Thymus (tissue), 11 donors: ENCODE measurements at regions not wholly inside any gene's neighbourhood (a gene's known extent, or its start where the extent isn't known, plus 50 kb on each side); places are given as distances from the start of the nearest gene placed in this dataset.

Source experiments
- DNase-seq, 9 donors: peaks; one replicate each; pipeline ENCODE4 v3.0.0-alpha.2; 2013; ENCODE audit warnings: low spot score in 9 of 9, low read depth in 6 of 9, missing footprints in 1 of 9
- H3K27ac ChIP-seq, 2 donors: one replicate each; pipeline ENCODE4 v1.5.1; 2013; ENCODE audit warnings: control low read depth in 1 of 2, low read depth in 1 of 2, low read length in 1 of 2, mild to moderate bottlenecking in 1 of 2, moderate library complexity in 1 of 2
- H3K27me3 ChIP-seq, 2 donors: one replicate each; pipeline ENCODE4 v1.5.1; 2013; ENCODE audit warnings: low read length in 1 of 2; ENCODE audit not compliant: control insufficient read depth in 2 of 2, insufficient read depth in 1 of 2
- H3K36me3 ChIP-seq, 2 donors: one replicate each; pipeline ENCODE4 v1.5.1; 2013; ENCODE audit warnings: low read length in 1 of 2, mild to moderate bottlenecking in 1 of 2, moderate library complexity in 1 of 2; ENCODE audit not compliant: control insufficient read depth in 2 of 2, insufficient read depth in 2 of 2
- H3K4me1 ChIP-seq, 2 donors: one replicate each; pipeline ENCODE4 v1.5.1; 2013; ENCODE audit warnings: low read length in 2 of 2; ENCODE audit not compliant: control insufficient read depth in 2 of 2, insufficient read depth in 2 of 2
- H3K4me3 ChIP-seq, 2 donors: one replicate each; pipeline ENCODE4 v1.5.1; 2013; ENCODE audit warnings: low read length in 2 of 2, control low read depth in 1 of 2, mild to moderate bottlenecking in 1 of 2
- H3K9me3 ChIP-seq, 2 donors: one replicate each; pipeline ENCODE4 v1.5.1; 2013; ENCODE audit warnings: low read length in 1 of 2, mild to moderate bottlenecking in 1 of 2; ENCODE audit not compliant: control insufficient read depth in 2 of 2, insufficient read depth in 1 of 2
- WGBS: extraction: QIAGEN DNeasy Blood & Tissue Kit; methylation state at CpG from one replicate; pipeline ENCODE4 v1.1.7; 2013; 5-methylcytosine and 5-hydroxymethylcytosine counted together
- donor health status: healthy.

GRCh38 chr4:128346054-128346716 lies 58.6 kb upstream of the PGRMC2 start:
- Histone ChIP-seq H3K36me3 (no peaks in the 10 kb centered on the region), H3K27me3 (no peaks in the 10 kb centered on the region), H3K9me3 (no peaks in the 10 kb centered on the region), H3K27ac (no peak overlapping the region), H3K4me3 (no peak overlapping the region), H3K4me1 (no peaks in the 10 kb centered on the region)
- 98% methylated on average over 3 of the region's 3 CpGs for WGBS
- no peak for DNase-seq

GRCh38 chr4:128345650-128346049 lies 58.0 kb upstream of the PGRMC2 start:
- no peaks in the 10 kb centered on the region for H3K4me1 ChIP-seq
- H3K27ac ChIP-seq, result no peak overlapping the region
- H3K36me3 ChIP-seq, result no peaks in the 10 kb centered on the region
- H3K27me3 ChIP-seq, result no peaks in the 10 kb centered on the region
- no peak for DNase-seq
- no peaks in the 10 kb centered on the region for H3K9me3 ChIP-seq
- H3K4me3 ChIP-seq, result no peak overlapping the region
- 88% methylated on average over 1 of the region's 1 CpG for WGBS

DNA sequence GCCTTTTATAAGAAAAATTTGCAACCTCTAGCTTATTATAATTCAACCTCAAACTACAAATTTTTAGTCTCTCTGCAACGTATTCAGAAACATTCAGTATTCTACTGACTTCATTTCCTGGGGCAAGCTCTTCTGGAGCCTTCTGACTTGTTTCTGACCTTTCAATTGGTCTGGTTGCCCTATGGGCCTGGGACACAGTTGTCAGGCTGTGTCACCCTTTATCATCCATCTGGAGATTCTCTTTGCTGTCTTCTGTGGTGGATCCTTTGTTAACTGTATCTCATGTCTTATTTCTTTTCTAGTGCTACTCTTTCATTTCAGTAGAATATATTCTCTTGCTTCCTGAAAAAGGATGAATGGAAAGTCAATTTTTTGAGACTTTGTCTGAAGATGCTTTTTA lies 55.1 kb upstream of the PGRMC2 start:
- WGBS, result 89% methylated on average over 1 of the region's 1 CpG
- no peaks in the 10 kb centered on the region for H3K36me3 ChIP-seq
- no peaks in the 10 kb centered on the region for H3K27me3 ChIP-seq
- H3K4me1 ChIP-seq, result no peaks in the 10 kb centered on the region
- DNase-seq, result no peak
- H3K4me3 ChIP-seq, result no peak overlapping the region
- H3K27ac ChIP-seq, result no peak overlapping the region
- no peaks in the 10 kb centered on the region for H3K9me3 ChIP-seq

GRCh38 chr4:128341634-128342033 lies 54.0 kb upstream of the PGRMC2 start:
- no peaks in the 10 kb centered on the region for H3K9me3 ChIP-seq
- no peaks in the 10 kb centered on the region for H3K27me3 ChIP-seq
- DNase-seq, result no peak
- WGBS, result 95% methylated on average over 4 of the region's 4 CpGs
- H3K4me3 ChIP-seq, result no peak overlapping the region
- no peaks in the 10 kb centered on the region for H3K36me3 ChIP-seq
- H3K4me1 ChIP-seq, result no peaks in the 10 kb centered on the region
- no peak overlapping the region for H3K27ac ChIP-seq

GRCh38 chr4:128338634-128339355 lies 51.2 kb upstream of the PGRMC2 start:
- Histone ChIP-seq H3K27me3 (no peaks in the 10 kb centered on the region), H3K36me3 (no peaks in the 10 kb centered on the region), H3K9me3 (no peaks in the 10 kb centered on the region), H3K4me3 (no peak overlapping the region), H3K4me1 (no peaks in the 10 kb centered on the region), H3K27ac (no peak overlapping the region)
- WGBS, result 99% methylated on average over 4 of the region's 4 CpGs
- DNase-seq, result no peak

DNA sequence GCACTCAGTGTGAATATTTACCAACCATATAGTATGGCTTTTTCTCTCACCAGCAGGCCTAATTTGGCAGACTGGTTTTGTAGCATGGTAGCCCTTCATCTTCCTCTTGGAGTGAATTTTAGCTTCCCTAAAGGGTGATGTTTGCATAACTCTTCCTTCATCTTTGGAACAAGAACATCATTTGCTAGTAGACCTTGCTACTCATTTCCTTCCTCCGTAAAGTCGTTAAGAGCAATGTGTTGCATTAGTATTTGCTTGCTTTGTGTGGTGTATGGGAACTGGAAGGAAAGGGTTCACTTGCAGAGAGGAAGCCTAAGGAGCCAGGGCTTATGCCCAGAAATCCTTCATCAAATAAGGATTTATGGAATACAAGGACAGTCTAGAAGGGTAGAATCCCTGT lies 50.2 kb upstream of the PGRMC2 start:
- Histone ChIP-seq H3K4me3 (no peak overlapping the region), H3K27me3 (no peaks in the 10 kb centered on the region), H3K9me3 (no peaks in the 10 kb centered on the region), H3K27ac (no peak overlapping the region), H3K36me3 (no peaks in the 10 kb centered on the region), H3K4me1 (no peaks in the 10 kb centered on the region)
- DNase-seq, result no peak
- 74% methylated on average over 2 of the region's 2 CpGs for WGBS
